ENCODE measurements at regions not wholly inside any gene's neighbourhood (a gene's known extent, or its start where the extent isn't known, plus 50 kb on each side); places are given as distances from the start of the nearest gene placed in this dataset.

GRCh38 chr13:109954441-109954840, 168.1 kb upstream of the IRS2 start:
- Histone ChIP-seq H3K27me3 (ENCODE audit: control insufficient read depth in 2 of 2, insufficient read depth in 2 of 2, low read length in 2 of 2) (no peaks in the 10 kb centered on the region), H3K9ac (ENCODE audit: insufficient read depth in 1 of 2, low read depth in 2 of 2, low read length in 2 of 2) (no peak overlapping the region), H3K9me1 (ENCODE audit: control insufficient read depth, insufficient read depth, low read length) (no peaks in the 10 kb centered on the region), H3K9me3 (replicated peaks; ENCODE audit: control insufficient read depth, insufficient read depth, low read depth, low read length) (no peaks in the 10 kb centered on the region), H3K27ac (ENCODE audit: extremely low read depth, low read depth, low read length) (no peak overlapping the region), H2AFZ (ENCODE audit: low read depth, low read length) (no peak overlapping the region), H3K4me1 (replicated peaks in 1 of 2; ENCODE audit: control insufficient read depth in 2 of 2, insufficient read depth in 2 of 2, low read length in 2 of 2) (no peaks in the 10 kb centered on the region), H4K20me1 (replicated peaks; ENCODE audit: control insufficient read depth, insufficient read depth, low read length) (no peaks in the 10 kb centered on the region), H3K36me3 (ENCODE audit: control insufficient read depth, insufficient read depth, low read length) (no peaks in the 10 kb centered on the region), H3K79me2 (ENCODE audit: control insufficient read depth, insufficient read depth, low read length) (no peaks in the 10 kb centered on the region), H3K4me3 (no peak overlapping the region), H3K4me2 (ENCODE audit: insufficient read depth, low read length) (no peak overlapping the region)
- intact Hi-C loops (cut with micrococcal nuclease) (no loop called here), in situ Hi-C loops (cut with MboI) (no loop called here)
- BruUV-seq (replicated peaks): no TSS peak
- WGBS (ENCODE audit: insufficient coverage, low coverage, missing lambda C conversion rate): 0% methylated on average over 6 of the region's 6 CpGs
- DNase-seq (ENCODE audit: extremely low read depth in 1 of 4, low spot score in 3 of 4) (no peak), FAIRE-seq (no peak), ATAC-seq (no peak)
- POLR2A ChIA-PET: no interaction called here
- CTCF ChIA-PET (ENCODE audit: low intra/inter-chr PET ratio): no interaction called here
- TF ChIP-seq TCF7 (IDR thresholded peaks at IDR 0.05; ENCODE audit: borderline replicate concordance) (no peak), ZNF79 (CRISPR knock-in tag; IDR thresholded peaks at IDR 0.05; ENCODE audit: low read depth) (no peak), ZBTB12 (CRISPR knock-in tag; IDR thresholded peaks at IDR 0.05) (no peak), TSC22D4 (tag; IDR thresholded peaks at IDR 0.05) (no peak), ESRRB (CRISPR knock-in tag; IDR thresholded peaks at IDR 0.05; ENCODE audit: borderline replicate concordance) (no peak), ZNF311 (CRISPR knock-in tag; IDR thresholded peaks at IDR 0.05) (no peak), SMARCA4 (IDR thresholded peaks at IDR 0.05) (no peak), ZNF655 (CRISPR knock-in tag; IDR thresholded peaks at IDR 0.05) (no peak), TFAP4 (CRISPR knock-in tag; IDR thresholded peaks at IDR 0.05; ENCODE audit: borderline replicate concordance) (no peak), HMGXB4 (CRISPR knock-in tag; IDR thresholded peaks at IDR 0.05) (no peak), CBX2 (IDR thresholded peaks at IDR 0.05; ENCODE audit: insufficient read depth, low read length, poor library complexity, severe bottlenecking) (no peak), RAD51 (IDR thresholded peaks at IDR 0.05; ENCODE audit: borderline replicate concordance, low read depth) (no peak), ESRRA (IDR thresholded peaks at IDR 0.05; ENCODE audit: borderline replicate concordance, low read depth) (no peak)
